ENCODE measurements at regions not wholly inside any gene's neighbourhood (a gene's known extent, or its start where the extent isn't known, plus 50 kb on each side); places are given as distances from the start of the nearest gene placed in this dataset.

DNA sequence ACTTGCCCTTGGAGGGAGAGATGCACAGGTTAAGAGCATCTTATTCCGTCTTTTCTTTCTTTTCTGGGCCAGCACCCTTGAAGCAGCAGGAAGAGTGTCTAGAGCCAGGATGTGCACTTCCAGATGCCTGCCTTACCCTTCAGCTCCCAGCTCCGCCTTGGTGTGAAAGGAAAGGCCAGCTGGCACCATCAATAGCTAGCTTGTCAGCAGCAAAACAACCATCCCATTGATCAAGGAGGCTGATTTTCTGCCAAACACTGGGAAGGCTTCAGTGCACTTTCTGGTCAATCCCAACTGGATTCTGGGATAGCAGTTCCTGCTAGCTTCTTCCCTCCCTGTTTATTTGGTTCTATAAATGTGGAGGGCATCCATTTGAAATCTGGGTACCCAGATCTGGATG is 110.9 kb upstream of the GALNT15 start:
- no peaks in the 10 kb centered on the region for H3K9me3 Mint-ChIP-seq

More for the DNA sequence above, 110.9 kb upstream of the GALNT15 start:
- Histone ChIP-seq H3K4me1 (ENCODE audit: insufficient read depth) (no peaks in the 10 kb centered on the region), H3K27me3 (ENCODE audit: insufficient read depth) (no peaks in the 10 kb centered on the region), H3F3A (replicated peaks; ENCODE audit: low read depth) (no peaks in the 10 kb centered on the region), H3K4me3 (no peak overlapping the region), H3K79me2 (replicated peaks; ENCODE audit: insufficient read depth) (no peaks in the 10 kb centered on the region), H3K36me3 (ENCODE audit: insufficient read depth) (no peaks in the 10 kb centered on the region), H4K20me1 (replicated peaks; ENCODE audit: insufficient read depth) (no peaks in the 10 kb centered on the region), H2AFZ (no peak overlapping the region), H3K4me2 (no peak overlapping the region), H3K9me2 (ENCODE audit: insufficient read depth) (peaks cover 4% of the 10 kb centered on the region; the same call in 1 of the 2 replicates), H3K27ac (ENCODE audit: low read depth) (no peak overlapping the region)
- Mint-ChIP-seq H3K36me3 (ENCODE audit: low read depth) (no peaks in the 10 kb centered on the region), H3K27ac (no peak overlapping the region), H3K4me1 (0 out of 3 replicates have a peak, but pooled peaks cover 2% of the 10 kb centered on the region), H3K27me3 (ENCODE audit: insufficient read depth, low read depth, poor library complexity) (no peaks in the 10 kb centered on the region), H3K4me3 (no peak overlapping the region)
- no peak for DNase-seq (ENCODE audit: low spot score)
- TF ChIP-seq, protein P1, sequence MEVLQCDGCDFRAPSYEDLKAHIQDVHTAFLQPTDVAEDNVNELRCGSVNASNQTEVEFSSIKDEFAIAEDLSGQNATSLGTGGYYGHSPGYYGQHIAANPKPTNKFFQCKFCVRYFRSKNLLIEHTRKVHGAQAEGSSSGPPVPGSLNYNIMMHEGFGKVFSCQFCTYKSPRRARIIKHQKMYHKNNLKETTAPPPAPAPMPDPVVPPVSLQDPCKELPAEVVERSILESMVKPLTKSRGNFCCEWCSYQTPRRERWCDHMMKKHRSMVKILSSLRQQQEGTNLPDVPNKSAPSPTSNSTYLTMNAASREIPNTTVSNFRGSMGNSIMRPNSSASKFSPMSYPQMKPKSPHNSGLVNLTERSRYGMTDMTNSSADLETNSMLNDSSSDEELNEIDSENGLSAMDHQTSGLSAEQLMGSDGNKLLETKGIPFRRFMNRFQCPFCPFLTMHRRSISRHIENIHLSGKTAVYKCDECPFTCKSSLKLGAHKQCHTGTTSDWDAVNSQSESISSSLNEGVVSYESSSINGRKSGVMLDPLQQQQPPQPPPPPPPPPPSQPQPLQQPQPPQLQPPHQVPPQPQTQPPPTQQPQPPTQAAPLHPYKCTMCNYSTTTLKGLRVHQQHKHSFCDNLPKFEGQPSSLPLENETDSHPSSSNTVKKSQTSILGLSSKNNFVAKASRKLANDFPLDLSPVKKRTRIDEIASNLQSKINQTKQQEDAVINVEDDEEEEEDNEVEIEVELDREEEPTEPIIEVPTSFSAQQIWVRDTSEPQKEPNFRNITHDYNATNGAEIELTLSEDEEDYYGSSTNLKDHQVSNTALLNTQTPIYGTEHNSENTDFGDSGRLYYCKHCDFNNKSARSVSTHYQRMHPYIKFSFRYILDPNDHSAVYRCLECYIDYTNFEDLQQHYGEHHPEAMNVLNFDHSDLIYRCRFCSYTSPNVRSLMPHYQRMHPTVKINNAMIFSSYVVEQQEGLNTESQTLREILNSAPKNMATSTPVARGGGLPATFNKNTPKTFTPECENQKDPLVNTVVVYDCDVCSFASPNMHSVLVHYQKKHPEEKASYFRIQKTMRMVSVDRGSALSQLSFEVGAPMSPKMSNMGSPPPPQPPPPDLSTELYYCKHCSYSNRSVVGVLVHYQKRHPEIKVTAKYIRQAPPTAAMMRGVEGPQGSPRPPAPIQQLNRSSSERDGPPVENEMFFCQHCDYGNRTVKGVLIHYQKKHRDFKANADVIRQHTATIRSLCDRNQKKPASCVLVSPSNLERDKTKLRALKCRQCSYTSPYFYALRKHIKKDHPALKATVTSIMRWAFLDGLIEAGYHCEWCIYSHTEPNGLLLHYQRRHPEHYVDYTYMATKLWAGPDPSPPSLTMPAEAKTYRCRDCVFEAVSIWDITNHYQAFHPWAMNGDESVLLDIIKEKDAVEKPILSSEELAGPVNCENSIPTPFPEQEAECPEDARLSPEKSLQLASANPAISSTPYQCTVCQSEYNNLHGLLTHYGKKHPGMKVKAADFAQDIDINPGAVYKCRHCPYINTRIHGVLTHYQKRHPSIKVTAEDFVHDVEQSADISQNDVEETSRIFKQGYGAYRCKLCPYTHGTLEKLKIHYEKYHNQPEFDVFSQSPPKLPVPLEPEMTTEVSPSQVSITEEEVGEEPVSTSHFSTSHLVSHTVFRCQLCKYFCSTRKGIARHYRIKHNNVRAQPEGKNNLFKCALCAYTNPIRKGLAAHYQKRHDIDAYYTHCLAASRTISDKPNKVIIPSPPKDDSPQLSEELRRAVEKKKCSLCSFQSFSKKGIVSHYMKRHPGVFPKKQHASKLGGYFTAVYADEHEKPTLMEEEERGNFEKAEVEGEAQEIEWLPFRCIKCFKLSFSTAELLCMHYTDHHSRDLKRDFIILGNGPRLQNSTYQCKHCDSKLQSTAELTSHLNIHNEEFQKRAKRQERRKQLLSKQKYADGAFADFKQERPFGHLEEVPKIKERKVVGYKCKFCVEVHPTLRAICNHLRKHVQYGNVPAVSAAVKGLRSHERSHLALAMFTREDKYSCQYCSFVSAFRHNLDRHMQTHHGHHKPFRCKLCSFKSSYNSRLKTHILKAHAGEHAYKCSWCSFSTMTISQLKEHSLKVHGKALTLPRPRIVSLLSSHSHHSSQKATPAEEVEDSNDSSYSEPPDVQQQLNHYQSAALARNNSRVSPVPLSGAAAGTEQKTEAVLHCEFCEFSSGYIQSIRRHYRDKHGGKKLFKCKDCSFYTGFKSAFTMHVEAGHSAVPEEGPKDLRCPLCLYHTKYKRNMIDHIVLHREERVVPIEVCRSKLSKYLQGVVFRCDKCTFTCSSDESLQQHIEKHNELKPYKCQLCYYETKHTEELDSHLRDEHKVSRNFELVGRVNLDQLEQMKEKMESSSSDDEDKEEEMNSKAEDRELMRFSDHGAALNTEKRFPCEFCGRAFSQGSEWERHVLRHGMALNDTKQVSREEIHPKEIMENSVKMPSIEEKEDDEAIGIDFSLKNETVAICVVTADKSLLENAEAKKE (CRISPR knock-in tag; IDR thresholded peaks at IDR 0.05): no peak
- TF ChIP-seq, protein P2, sequence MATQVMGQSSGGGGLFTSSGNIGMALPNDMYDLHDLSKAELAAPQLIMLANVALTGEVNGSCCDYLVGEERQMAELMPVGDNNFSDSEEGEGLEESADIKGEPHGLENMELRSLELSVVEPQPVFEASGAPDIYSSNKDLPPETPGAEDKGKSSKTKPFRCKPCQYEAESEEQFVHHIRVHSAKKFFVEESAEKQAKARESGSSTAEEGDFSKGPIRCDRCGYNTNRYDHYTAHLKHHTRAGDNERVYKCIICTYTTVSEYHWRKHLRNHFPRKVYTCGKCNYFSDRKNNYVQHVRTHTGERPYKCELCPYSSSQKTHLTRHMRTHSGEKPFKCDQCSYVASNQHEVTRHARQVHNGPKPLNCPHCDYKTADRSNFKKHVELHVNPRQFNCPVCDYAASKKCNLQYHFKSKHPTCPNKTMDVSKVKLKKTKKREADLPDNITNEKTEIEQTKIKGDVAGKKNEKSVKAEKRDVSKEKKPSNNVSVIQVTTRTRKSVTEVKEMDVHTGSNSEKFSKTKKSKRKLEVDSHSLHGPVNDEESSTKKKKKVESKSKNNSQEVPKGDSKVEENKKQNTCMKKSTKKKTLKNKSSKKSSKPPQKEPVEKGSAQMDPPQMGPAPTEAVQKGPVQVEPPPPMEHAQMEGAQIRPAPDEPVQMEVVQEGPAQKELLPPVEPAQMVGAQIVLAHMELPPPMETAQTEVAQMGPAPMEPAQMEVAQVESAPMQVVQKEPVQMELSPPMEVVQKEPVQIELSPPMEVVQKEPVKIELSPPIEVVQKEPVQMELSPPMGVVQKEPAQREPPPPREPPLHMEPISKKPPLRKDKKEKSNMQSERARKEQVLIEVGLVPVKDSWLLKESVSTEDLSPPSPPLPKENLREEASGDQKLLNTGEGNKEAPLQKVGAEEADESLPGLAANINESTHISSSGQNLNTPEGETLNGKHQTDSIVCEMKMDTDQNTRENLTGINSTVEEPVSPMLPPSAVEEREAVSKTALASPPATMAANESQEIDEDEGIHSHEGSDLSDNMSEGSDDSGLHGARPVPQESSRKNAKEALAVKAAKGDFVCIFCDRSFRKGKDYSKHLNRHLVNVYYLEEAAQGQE (IDR thresholded peaks at IDR 0.05; ENCODE audit: unreplicated experiment): no peak
- TF ChIP-seq ZNF331 (CRISPR knock-in tag; IDR thresholded peaks at IDR 0.05; ENCODE audit: low read depth) (no peak), EZH2phosphoT487 (IDR thresholded peaks at IDR 0.05; ENCODE audit: unreplicated experiment) (no peak), EZH2 (IDR thresholded peaks at IDR 0.05; ENCODE audit: low read depth, unreplicated experiment) (no peak)
- TF ChIP-seq, protein P3, sequence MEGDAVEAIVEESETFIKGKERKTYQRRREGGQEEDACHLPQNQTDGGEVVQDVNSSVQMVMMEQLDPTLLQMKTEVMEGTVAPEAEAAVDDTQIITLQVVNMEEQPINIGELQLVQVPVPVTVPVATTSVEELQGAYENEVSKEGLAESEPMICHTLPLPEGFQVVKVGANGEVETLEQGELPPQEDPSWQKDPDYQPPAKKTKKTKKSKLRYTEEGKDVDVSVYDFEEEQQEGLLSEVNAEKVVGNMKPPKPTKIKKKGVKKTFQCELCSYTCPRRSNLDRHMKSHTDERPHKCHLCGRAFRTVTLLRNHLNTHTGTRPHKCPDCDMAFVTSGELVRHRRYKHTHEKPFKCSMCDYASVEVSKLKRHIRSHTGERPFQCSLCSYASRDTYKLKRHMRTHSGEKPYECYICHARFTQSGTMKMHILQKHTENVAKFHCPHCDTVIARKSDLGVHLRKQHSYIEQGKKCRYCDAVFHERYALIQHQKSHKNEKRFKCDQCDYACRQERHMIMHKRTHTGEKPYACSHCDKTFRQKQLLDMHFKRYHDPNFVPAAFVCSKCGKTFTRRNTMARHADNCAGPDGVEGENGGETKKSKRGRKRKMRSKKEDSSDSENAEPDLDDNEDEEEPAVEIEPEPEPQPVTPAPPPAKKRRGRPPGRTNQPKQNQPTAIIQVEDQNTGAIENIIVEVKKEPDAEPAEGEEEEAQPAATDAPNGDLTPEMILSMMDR (conservative IDR thresholded peaks at IDR 0.05; ENCODE audit: low read depth in 2 of 2): no peak
- no peak for ATAC-seq
